ENCODE measurements at regions not wholly inside any gene's neighbourhood (a gene's known extent, or its start where the extent isn't known, plus 50 kb on each side); places are given as distances from the start of the nearest gene placed in this dataset.

DNA sequence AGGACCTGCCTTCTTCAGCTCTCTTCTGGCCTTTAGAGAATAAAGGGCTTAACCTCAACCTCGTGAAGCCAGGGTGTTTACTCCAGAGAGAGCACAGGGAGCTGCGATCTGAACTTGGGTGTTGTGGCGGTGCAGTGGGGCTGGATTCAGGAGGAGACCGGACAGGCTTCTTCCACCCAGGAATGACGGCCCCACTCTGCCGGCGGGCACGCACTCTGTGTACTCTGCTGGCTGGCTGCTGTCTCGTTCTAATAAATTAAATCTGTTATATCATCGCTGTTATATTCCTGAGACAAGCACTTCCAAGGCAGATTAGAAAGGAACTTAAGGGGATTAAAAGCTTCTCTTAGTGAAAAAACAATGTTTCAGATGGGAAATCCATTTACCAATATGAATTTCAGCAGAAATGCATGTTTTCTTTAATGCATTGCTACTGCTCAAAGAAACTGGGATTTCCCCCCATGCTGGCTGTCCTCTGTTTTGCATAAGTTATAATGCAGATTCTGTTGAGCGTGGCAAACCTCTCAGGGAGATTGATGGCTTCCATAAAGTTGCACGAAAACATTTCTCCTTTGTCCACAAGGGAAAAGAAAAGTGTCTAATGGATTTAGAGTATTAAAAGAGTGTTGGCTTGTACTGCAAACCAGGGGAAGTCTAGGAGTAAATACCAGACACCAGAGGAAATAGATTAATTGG is 168.6 kb upstream of the IRX3 start:
- Histone ChIP-seq H3K27me3 (peaks cover 0 to 5% of the 10 kb centered on the region in 2 donors), H3K4me1 (no peaks in the 10 kb centered on the region), H3K4me3 (no peak overlapping the region), H3K9me3 (no peaks in the 10 kb centered on the region), H3K27ac (no peak overlapping the region), H3K36me3 (no peaks in the 10 kb centered on the region)
- no peak for DNase-seq
- intact Hi-C loops (cut with DNase I): no loop called here
- ATAC-seq: no peak
- TF ChIP-seq, protein P1, sequence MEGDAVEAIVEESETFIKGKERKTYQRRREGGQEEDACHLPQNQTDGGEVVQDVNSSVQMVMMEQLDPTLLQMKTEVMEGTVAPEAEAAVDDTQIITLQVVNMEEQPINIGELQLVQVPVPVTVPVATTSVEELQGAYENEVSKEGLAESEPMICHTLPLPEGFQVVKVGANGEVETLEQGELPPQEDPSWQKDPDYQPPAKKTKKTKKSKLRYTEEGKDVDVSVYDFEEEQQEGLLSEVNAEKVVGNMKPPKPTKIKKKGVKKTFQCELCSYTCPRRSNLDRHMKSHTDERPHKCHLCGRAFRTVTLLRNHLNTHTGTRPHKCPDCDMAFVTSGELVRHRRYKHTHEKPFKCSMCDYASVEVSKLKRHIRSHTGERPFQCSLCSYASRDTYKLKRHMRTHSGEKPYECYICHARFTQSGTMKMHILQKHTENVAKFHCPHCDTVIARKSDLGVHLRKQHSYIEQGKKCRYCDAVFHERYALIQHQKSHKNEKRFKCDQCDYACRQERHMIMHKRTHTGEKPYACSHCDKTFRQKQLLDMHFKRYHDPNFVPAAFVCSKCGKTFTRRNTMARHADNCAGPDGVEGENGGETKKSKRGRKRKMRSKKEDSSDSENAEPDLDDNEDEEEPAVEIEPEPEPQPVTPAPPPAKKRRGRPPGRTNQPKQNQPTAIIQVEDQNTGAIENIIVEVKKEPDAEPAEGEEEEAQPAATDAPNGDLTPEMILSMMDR (IDR thresholded peaks at IDR 0.05): no peak

DNA sequence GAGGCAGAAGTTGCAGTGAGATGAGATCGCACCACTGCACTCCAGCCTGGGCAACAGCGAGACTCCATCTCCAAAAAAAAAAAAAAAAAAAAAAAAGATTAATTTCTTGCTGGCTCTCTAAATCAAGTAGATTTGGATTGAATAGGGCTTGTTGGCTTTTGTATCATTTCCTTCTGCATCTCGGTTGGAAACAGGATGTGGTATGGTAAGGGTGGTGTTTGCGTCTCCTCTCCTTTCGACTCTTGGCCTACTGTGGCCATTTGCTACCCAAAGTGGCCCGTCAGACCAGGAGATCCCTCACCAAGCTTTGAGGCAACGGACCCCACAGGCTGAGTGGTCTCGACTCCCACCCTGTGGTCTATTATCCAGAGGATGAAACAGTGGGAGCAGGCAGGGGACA is 168.0 kb upstream of the IRX3 start:
- no peaks in the 10 kb centered on the region for H3K4me1 ChIP-seq

GRCh38 chr16:54453871-54454270 is 167.3 kb upstream of the IRX3 start:
- Histone ChIP-seq H3K27ac (no peak overlapping the region), H3K36me3 (no peaks in the 10 kb centered on the region), H3K4me3 (no peak overlapping the region), H3K27me3 (peaks cover 0 to 5% of the 10 kb centered on the region in 2 donors), H3K4me1 (no peaks in the 10 kb centered on the region), H3K9me3 (no peaks in the 10 kb centered on the region)
- TF ChIP-seq, protein P1 (IDR thresholded peaks at IDR 0.05): no peak
- DNase-seq (no peak), ATAC-seq (no peak)
- intact Hi-C loops (cut with DNase I): no loop called here

More for the DNA sequence above, 168.0 kb upstream of the IRX3 start:
- Histone ChIP-seq H3K36me3 (no peaks in the 10 kb centered on the region), H3K27me3 (peaks cover 0 to 5% of the 10 kb centered on the region in 2 donors), H3K9me3 (no peaks in the 10 kb centered on the region), H3K27ac (no peak overlapping the region), H3K4me3 (no peak overlapping the region)
- DNase-seq (no peak), ATAC-seq (no peak)
- intact Hi-C loops (cut with DNase I): no loop called here
- TF ChIP-seq, protein P1 (IDR thresholded peaks at IDR 0.05): no peak

- ATAC-seq: peak; percentile 25
- Histone ChIP-seq H3K27ac (no peak overlapping the region), H3K4me3 (no peak overlapping the region), H3K9me3 (peaks cover 0 to 9% of the 10 kb centered on the region in 2 donors), H3K36me3 (no peaks in the 10 kb centered on the region), H3K4me1 (no peaks in the 10 kb centered on the region), H3K27me3 (peaks cover 0 to 19% of the 10 kb centered on the region in 2 donors)
- DNase-seq: no peak
- intact Hi-C loops (cut with DNase I): no loop called here
- TF ChIP-seq, protein P1 (IDR thresholded peaks at IDR 0.05): no peak
Observed at GRCh38 chr16:54447576-54448440, 161.2 kb upstream of the IRX3 start.

DNA sequence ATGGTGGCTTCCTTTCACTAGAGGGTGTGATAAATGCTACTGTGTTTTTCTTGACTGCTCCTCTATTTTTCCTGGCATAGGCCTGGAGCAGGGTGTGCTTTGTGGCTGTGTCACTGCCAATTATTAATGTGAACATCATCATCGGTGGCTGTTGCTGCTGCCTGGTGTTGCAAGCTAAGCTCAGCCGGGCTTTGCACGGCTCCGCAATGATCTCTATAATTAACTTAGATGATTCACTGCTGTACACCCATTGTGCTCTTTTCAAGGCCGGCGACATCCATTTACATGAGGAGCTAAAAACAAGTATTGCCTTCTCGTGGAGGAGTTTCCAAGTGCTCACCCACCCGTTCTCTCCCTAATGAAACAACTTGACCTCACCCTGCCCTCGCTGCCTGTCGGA is 160.1 kb upstream of the IRX3 start:
- no peak overlapping the region for H3K27ac ChIP-seq
- H3K4me3 ChIP-seq: no peak overlapping the region
- peaks cover 0 to 19% of the 10 kb centered on the region in 2 donors for H3K27me3 ChIP-seq
- intact Hi-C loops (cut with DNase I): no loop called here
- peaks cover 0 to 9% of the 10 kb centered on the region in 2 donors for H3K9me3 ChIP-seq
- H3K4me1 ChIP-seq: no peaks in the 10 kb centered on the region
- H3K36me3 ChIP-seq: no peaks in the 10 kb centered on the region
- peak in 1 of 4 donors; percentile 43 for DNase-seq
- peak; percentile 84 for ATAC-seq
- TF ChIP-seq, protein P1 (IDR thresholded peaks at IDR 0.05): no peak

All from left lung (tissue), 4 donors.